ENCODE measurements at regions not wholly inside any gene's neighbourhood (a gene's known extent, or its start where the extent isn't known, plus 50 kb on each side); places are given as distances from the start of the nearest gene placed in this dataset.

GRCh38 chr12:60935981-60936761 is 1324.0 kb upstream of the USP15 start:
- Histone ChIP-seq H3K9me3 (no peaks in the 10 kb centered on the region), H3K4me1 (no peaks in the 10 kb centered on the region), H3K9ac (ENCODE audit: low read depth in 2 of 2, low read length in 2 of 2) (no peak overlapping the region), H3K4me3 (no peak overlapping the region), H3K27ac (no peak overlapping the region), H3K36me3 (no peaks in the 10 kb centered on the region), H3K27me3 (no peaks in the 10 kb centered on the region)
- no peak for TF ChIP-seq CTCF (IDR thresholded peaks at IDR 0.05)
- intact Hi-C loops (cut with DNase I) = no loop called here
- no peak for DNase-seq

GRCh38 chr12:60947533-60947932 is 1312.7 kb upstream of the USP15 start:
- no peak overlapping the region for H3K27ac ChIP-seq
- H3K27me3 ChIP-seq = no peaks in the 10 kb centered on the region
- H3K4me3 ChIP-seq = no peak overlapping the region
- DNase-seq = no peak
- intact Hi-C loops (cut with DNase I) = no loop called here
- H3K4me1 ChIP-seq = no peaks in the 10 kb centered on the region
- H3K36me3 ChIP-seq = no peaks in the 10 kb centered on the region
- H3K9ac ChIP-seq (ENCODE audit: low read depth in 2 of 2, low read length in 2 of 2) = no peak overlapping the region
- no peaks in the 10 kb centered on the region for H3K9me3 ChIP-seq
- no peak for TF ChIP-seq CTCF (IDR thresholded peaks at IDR 0.05)

- Histone ChIP-seq H3K27me3 (no peaks in the 10 kb centered on the region), H3K36me3 (no peaks in the 10 kb centered on the region), H3K27ac (no peak overlapping the region), H3K4me1 (no peaks in the 10 kb centered on the region), H3K4me3 (no peak overlapping the region), H3K9ac (ENCODE audit: low read depth in 2 of 2, low read length in 2 of 2) (no peak overlapping the region), H3K9me3 (no peaks in the 10 kb centered on the region)
- no peak for TF ChIP-seq CTCF (IDR thresholded peaks at IDR 0.05)
- no peak for DNase-seq
- intact Hi-C loops (cut with DNase I) = no loop called here
Measured at GRCh38 chr12:60967128-60967527, 1293.1 kb upstream of the USP15 start.

GRCh38 chr12:60977966-60978365 is 1282.2 kb upstream of the USP15 start:
- no peak overlapping the region for H3K9ac ChIP-seq (ENCODE audit: low read depth in 2 of 2, low read length in 2 of 2)
- no peaks in the 10 kb centered on the region for H3K36me3 ChIP-seq
- intact Hi-C loops (cut with DNase I) = no loop called here
- H3K4me1 ChIP-seq = no peaks in the 10 kb centered on the region
- no peak overlapping the region for H3K4me3 ChIP-seq
- no peak for DNase-seq
- no peak overlapping the region for H3K27ac ChIP-seq
- no peak for TF ChIP-seq CTCF (IDR thresholded peaks at IDR 0.05)
- no peaks in the 10 kb centered on the region for H3K9me3 ChIP-seq
- H3K27me3 ChIP-seq = no peaks in the 10 kb centered on the region

GRCh38 chr12:60980558-60980957 is 1279.6 kb upstream of the USP15 start:
- Histone ChIP-seq H3K9ac (ENCODE audit: low read depth in 2 of 2, low read length in 2 of 2) (no peak overlapping the region), H3K4me1 (no peaks in the 10 kb centered on the region), H3K36me3 (no peaks in the 10 kb centered on the region), H3K27me3 (no peaks in the 10 kb centered on the region), H3K27ac (no peak overlapping the region), H3K4me3 (no peak overlapping the region), H3K9me3 (no peaks in the 10 kb centered on the region)
- DNase-seq = no peak
- TF ChIP-seq CTCF (IDR thresholded peaks at IDR 0.05) = no peak
- intact Hi-C loops (cut with DNase I) = no loop called here

Data from colonic mucosa (tissue), 4 donors.